ENCODE measurements at regions not wholly inside any gene's neighbourhood (a gene's known extent, or its start where the extent isn't known, plus 50 kb on each side); places are given as distances from the start of the nearest gene placed in this dataset.

- H3K4me3 Mint-ChIP-seq (ENCODE audit: unreplicated experiment) = no peak overlapping the region
- no peaks in the 10 kb centered on the region for H3K4me1 Mint-ChIP-seq (ENCODE audit: low read depth)
- no peak for TF ChIP-seq CTCF (IDR thresholded peaks at IDR 0.05)
- no peak overlapping the region for H3K27ac Mint-ChIP-seq (ENCODE audit: unreplicated experiment)
- H3K36me3 Mint-ChIP-seq (ENCODE audit: low read depth) = no peaks in the 10 kb centered on the region
- DNase-seq (ENCODE audit: low spot score) = no peak
- H3K27me3 Mint-ChIP-seq (ENCODE audit: low read depth) = peaks cover 2% of the 10 kb centered on the region
- no peaks in the 10 kb centered on the region for H3K9me3 Mint-ChIP-seq (ENCODE audit: low read depth)
Measured at GRCh38 chr4:22315628-22316027, 200.2 kb downstream of the ADGRA3 start.

DNA sequence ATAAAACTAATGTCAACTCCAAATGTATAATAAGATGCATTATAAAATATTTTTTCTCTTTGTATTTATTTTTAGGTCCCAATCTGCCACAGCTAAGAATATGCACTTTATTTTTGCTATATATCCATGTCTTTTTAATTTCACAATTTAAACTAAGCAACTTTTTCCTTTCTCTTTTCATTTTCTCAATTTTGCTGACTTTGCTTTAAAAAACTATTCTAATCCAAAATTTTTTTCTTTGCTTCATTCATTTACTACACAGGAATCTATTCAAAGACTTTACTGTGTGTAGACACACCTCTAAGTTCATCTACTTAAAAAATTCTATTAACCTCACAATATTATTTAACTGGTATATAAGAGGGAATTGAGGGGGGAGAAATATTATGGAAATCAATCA, 201.9 kb downstream of the ADGRA3 start:
- Mint-ChIP-seq H3K4me3 (ENCODE audit: unreplicated experiment) (no peak overlapping the region), H3K4me1 (ENCODE audit: low read depth) (no peaks in the 10 kb centered on the region), H3K9me3 (ENCODE audit: low read depth) (no peaks in the 10 kb centered on the region), H3K27ac (ENCODE audit: unreplicated experiment) (no peak overlapping the region), H3K27me3 (ENCODE audit: low read depth) (peaks cover 2% of the 10 kb centered on the region), H3K36me3 (ENCODE audit: low read depth) (no peaks in the 10 kb centered on the region)
- no peak for TF ChIP-seq CTCF (IDR thresholded peaks at IDR 0.05)
- no peak for DNase-seq (ENCODE audit: low spot score)

DNA sequence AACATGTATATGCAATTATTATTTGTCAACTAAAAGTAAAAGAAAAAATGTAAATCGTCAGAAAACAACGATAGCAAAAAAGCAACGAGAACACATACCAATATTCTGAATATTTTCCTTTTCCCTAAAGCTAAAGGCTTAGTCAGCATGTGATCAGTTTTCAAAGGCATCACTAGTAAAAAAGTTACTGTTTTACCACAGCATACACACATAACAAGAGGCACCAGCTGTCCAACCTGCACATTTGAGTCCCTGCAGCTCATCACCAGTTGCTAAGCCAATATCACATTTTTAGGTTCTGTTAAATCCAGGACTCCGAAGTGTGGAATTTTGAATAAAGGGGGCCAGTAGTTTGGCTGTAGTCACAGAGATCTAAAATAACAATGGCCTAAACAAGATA, 203.8 kb downstream of the ADGRA3 start:
- no peak overlapping the region for H3K4me3 Mint-ChIP-seq (ENCODE audit: unreplicated experiment)
- no peak for DNase-seq (ENCODE audit: low spot score)
- no peak overlapping the region for H3K27ac Mint-ChIP-seq (ENCODE audit: unreplicated experiment)
- H3K27me3 Mint-ChIP-seq (ENCODE audit: low read depth) = peaks cover 2% of the 10 kb centered on the region
- H3K36me3 Mint-ChIP-seq (ENCODE audit: low read depth) = no peaks in the 10 kb centered on the region
- H3K4me1 Mint-ChIP-seq (ENCODE audit: low read depth) = no peaks in the 10 kb centered on the region
- no peaks in the 10 kb centered on the region for H3K9me3 Mint-ChIP-seq (ENCODE audit: low read depth)
- no peak for TF ChIP-seq CTCF (IDR thresholded peaks at IDR 0.05)

- Mint-ChIP-seq H3K27me3 (ENCODE audit: low read depth) (peaks cover 11% of the 10 kb centered on the region), H3K36me3 (ENCODE audit: low read depth) (no peaks in the 10 kb centered on the region)
Measured at GRCh38 chr4:22301253-22301652, 214.6 kb downstream of the ADGRA3 start.

GRCh38 chr4:22299678-22300077, 216.2 kb downstream of the ADGRA3 start:
- no peaks in the 10 kb centered on the region for H3K36me3 Mint-ChIP-seq (ENCODE audit: low read depth)
- no peak for TF ChIP-seq CTCF (IDR thresholded peaks at IDR 0.05)
- no peak overlapping the region for H3K27ac Mint-ChIP-seq (ENCODE audit: unreplicated experiment)
- H3K9me3 Mint-ChIP-seq (ENCODE audit: low read depth) = peaks cover 21% of the 10 kb centered on the region
- H3K4me1 Mint-ChIP-seq (ENCODE audit: low read depth) = no peaks in the 10 kb centered on the region
- no peak for DNase-seq (ENCODE audit: low spot score)
- peaks cover 11% of the 10 kb centered on the region for H3K27me3 Mint-ChIP-seq (ENCODE audit: low read depth)
- no peak overlapping the region for H3K4me3 Mint-ChIP-seq (ENCODE audit: unreplicated experiment)

More at GRCh38 chr4:22301253-22301652, 214.6 kb downstream of the ADGRA3 start:
- DNase-seq (ENCODE audit: low spot score) = no peak
- Mint-ChIP-seq H3K9me3 (ENCODE audit: low read depth) (peaks cover 22% of the 10 kb centered on the region), H3K4me1 (ENCODE audit: low read depth) (no peaks in the 10 kb centered on the region), H3K4me3 (ENCODE audit: unreplicated experiment) (no peak overlapping the region), H3K27ac (ENCODE audit: unreplicated experiment) (no peak overlapping the region)
- no peak for TF ChIP-seq CTCF (IDR thresholded peaks at IDR 0.05)
